HG03442 (cell line): ENCODE measurements at regions not wholly inside any gene's neighbourhood (a gene's known extent, or its start where the extent isn't known, plus 50 kb on each side); places are given as distances from the start of the nearest gene placed in this dataset.
"Not testable (repeated sequence)": the region's sequence is repeated elsewhere in the genome, so short reads cannot be mapped to it uniquely, and the experiment has no call there.

Experiments
- ATAC-seq: cut with Tn5 transposase; IDR thresholded peaks from one replicate; pipeline ENCODE4 v1.9.1; 2021; ENCODE audit warnings: mild to moderate bottlenecking, moderate library complexity; ENCODE audit not compliant: unreplicated experiment

DNA sequence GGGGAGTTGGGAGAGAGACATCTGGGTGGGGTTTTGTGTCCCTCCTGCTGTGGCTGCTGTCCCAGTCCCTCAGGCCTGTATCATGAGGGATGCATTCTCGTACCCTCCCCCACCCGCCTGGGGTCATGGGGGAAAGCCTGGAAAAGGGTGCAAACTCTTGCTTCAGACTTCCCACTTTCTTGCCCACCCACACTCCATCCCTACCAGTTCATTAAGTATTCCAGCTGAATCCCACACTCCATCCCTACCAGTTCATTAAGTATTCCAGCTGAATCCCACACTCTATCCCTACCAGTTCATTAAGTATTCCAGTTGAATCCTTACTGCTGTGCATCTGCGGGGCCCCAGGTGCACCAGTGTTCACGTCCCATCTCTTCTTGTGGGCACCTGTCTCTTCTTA is 116.3 kb downstream of the ACAA2 start:
- no peak for ATAC-seq

DNA sequence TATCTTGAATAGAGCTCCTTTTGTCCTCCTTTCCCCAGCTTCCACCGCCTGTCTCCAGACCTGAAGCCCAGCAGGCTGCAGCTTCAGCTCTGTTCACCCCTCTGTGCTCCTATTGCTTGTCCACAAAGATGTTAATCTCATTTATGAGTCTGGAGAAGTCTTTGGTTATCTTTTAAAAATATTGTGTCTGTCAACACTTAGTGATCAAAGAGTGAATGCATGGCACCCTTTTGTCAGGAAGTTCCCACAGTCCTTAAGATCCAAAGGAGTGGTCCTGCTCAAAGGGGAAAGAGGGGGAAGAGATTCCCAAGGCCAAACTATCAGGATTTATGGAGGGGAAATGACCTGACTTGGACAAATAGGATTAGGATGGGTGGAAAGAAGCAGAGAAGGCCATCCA is 118.9 kb downstream of the ACAA2 start:
- no peak for ATAC-seq

DNA sequence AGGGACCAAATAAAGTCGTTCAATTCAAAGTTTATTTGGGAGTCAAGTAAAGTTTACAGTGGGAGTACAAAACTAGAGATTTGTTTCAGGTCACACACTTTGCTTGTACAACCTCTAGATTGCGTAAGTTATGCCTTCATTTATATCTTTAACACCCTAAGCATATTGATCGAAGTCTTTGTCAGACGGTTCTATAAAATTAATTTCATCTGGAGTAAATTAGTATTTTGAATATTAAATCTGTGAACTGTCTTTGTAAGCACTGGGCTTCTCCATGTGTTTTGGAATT is 119.7 kb downstream of the ACAA2 start:
- ATAC-seq, result no peak

DNA sequence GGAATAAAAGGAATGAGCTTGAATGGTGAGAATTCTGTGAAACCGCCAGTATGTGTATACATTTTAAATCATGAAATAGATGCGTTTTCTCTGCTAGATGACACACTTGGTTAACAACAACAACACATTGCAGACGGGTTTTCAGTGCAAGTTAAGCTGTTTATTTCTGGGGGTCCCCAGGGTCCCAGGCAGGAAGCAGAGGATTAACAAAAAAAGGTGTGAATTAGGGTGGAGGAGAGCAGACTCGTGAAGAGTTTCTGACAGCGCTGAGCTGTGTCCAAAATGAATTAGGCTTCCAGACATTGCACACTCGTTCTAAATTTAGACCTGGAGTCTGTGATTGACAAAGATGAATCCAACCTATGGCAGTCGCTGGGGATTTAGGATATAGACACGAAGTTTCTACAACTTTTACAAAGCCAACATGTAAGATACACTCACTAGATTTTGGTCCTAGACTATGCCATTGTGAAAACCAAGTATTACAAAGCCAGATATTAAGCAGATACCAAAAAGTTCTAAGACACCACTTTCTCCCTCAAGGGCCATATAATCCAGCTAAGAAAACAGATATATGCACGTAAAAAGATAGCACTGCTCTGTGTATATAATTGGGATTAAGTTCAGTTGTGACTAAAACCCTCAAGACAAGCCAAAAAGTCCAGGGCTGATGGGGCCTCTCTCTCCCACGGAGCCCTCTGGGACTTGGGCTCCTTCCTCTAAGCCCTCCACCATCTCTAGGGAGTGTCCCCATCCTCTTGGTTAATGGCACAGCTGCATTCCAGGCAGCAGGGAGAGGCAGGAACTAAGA is 120.2 kb downstream of the ACAA2 start:
- no peak for ATAC-seq

DNA sequence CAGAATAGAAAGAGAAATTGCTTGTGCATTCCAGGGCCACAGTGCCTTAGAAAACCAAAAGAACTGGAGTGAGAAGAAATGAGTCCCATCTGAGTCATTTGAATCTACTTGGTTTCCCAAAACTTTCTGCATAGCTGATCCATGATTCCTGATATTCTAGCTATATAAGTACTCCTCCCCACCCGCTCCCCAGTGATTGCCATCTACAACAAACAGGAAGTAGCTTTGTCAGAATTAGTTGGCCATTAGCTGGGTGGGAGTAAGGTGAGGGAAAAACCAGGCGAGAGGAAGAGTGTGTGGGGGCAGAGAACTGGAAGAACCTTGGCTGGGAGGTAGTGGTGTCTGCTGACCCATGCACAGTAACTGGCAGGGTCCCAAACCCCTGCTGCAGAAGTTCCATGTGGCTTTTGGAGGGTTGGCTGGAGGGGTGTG is 122.1 kb downstream of the ACAA2 start:
- ATAC-seq, result no peak

DNA sequence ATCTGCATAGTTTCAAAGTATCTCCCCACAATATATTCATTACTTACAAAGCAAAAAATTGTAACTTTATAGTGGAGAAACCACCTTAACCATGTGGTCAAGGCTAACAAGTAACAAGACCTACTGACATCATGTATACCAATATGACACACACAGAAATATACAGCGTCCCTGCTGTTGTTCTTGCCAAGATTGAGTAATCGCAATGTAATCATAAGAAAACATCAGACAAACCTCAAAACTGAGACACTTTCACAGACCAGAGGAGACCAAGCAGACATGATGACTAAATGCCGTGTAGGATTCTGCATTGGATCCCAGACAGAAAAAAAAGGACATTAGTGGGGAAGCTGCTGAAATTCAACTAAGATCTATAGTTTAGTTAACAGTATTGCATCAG is 123.0 kb downstream of the ACAA2 start:
- ATAC-seq, result no peak

DNA sequence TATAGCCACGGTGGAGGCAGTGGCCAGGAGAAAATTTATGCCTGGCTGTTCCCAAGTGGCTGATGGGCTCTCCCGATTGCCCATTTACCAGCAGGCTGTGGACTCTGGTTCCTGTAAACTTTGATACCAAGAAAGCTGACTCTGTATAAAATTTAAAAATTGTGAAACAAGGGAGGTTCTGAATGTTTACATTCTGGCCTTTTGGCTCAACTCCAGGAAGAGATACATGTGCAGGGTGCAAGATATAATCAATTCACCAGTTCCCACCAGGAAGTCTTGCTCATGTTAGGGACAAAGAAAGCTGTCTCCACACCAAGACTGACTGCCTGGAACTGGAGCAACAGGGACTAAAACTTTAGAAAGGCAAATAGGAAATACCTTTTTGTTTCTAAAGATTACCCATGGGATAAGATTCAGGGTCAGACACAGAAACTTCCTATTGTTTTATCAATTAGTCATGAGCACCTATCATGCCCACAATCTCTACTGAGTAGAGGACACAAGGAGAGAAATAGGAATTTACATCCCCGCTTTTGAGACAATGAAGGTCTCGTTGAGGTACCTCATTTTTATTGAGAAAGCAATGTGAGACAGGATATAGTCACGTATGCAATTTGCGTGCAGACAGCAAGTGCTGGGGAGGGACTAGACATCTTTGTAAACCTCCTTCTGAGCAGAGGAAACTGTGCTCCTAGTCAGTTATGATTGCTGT is 123.5 kb downstream of the LIPG start:
- ATAC-seq, result no peak

DNA sequence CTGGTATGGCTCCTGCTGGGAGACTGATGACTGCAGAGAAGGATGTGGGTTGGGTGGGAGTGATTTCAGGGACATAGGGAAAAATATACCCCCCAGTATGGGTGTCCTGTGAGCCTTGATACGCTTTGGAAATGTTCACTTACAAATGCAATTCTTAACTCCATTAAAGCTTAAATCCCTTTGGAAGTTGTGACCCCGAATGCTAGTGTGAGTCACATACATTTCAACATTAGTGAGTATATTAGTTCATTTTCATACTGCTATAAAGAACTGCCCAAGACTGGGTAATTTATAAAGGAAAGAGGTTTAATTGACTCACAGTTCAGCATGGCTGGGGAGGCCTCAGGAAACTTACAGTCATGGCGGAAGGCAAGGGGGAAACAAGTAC is 120.9 kb downstream of the LIPG start:
- not testable (repeated sequence) for ATAC-seq

DNA sequence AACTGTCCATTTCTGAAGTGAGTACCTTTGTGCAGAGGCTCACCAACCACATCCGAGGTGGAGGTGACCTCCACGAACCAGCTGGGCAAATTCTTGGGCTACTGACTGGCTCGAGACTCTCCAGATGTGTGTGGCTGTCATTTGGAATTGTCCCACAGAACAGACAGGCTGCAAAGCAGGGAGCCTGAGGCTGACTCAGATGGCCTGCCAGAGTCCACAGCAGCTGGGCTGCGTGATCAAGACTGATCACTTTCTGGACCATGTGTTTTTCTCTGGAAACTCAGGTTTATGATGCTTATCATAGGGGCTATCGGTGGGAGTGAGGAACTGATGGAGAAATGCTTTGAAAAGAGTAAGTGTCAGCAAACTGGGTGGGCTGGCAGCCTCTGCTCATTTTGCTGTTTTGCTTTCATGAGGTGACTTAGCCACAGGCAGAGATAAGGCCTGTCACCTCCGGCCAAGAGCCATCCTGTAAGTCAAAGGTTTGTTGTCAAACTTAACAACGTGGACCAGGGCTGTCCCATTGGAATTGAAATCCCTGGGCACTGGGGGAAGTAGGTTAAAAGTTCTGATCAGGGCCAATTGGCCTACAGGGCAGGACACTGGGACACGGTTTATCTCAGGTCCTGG is 120.4 kb downstream of the LIPG start:
- no peak for ATAC-seq

DNA sequence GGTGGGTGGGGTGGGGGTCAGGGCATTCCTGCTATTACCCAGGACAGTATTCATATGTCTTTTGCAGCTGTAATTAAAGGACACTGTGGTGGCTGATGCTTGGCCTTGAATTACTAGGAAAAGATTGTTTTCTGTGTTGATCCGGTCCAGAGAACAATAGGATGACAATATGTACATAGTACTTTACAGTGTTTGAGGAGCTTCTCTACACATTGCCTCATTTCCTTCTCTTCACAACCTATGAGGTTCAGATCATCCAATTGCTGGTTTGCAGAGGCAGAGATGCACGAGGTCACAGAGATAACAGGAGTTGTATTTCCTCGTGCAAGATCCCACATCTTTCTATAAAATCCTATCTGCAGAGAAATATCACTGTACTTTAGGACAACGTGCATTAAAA is 119.5 kb downstream of the LIPG start:
- no peak for ATAC-seq

DNA sequence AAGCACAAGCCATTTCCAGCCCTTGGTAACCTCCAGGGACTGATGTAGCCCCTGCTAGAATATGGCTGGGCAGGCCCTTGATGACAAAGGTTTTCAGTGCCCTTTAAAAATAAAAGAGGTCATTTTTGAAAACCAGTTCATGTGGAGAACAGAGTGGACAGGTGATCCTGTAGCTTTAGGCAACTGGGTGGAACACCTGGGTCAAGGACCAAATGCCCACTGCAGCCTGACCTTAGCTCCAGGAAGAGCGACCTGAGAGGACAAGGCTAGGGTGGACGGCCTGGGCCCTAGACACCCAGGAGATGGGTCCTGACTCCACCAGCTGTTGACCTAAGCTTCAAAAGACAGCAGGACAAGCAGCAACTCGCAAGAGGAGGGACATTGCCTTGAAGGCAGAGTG is 116.6 kb downstream of the LIPG start:
- no peak for ATAC-seq

DNA sequence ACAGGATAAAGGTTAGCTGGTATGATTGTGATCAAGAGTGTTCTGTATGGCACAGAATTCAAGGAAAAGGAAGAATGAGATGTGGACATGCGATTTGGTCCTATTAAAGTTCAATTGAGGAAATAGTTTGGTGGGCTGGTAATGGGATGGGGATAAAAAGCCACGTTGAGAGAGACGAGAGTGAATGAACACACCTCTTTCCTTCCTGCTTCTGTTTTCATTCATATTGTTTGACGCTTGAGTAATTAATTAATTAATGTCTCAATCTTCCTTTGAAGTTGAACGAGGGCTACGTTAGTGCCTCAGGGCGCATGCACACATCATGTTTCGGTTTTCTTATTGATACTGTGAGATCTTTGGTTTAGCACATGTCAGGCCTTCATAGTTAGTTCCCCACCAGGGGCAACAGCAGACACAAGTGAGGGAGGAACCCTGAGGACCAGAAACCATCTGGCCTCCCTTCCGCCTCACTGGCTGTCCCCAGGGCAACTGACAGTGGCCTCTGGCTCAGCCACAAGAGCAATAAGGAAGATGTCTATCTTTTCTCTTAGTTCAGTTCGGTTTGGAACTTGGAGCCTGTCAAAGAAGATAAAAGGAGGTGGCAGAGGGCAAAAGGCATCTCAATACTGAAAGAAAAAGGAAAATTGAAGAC is 116.0 kb downstream of the LIPG start:
- ATAC-seq, result no peak

DNA sequence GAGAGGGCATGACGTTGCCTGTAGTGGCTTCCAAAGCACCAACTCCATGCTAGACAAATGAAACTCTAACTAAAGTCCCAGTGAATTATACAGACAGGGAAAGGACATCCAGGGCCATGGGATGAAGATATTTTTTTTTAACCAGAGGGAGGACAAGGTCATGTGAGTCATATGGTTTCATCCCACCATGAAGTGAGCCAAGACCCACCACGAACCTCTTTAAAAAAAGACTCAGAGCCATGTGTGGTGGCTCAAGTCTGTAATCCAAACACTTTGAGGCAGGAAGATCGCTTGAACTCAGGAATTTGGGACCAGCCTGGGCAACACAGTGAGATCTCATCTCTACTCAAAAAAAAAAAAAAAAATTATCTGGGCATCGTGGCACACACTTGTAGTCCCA is 115.2 kb downstream of the LIPG start:
- ATAC-seq, result no peak

DNA sequence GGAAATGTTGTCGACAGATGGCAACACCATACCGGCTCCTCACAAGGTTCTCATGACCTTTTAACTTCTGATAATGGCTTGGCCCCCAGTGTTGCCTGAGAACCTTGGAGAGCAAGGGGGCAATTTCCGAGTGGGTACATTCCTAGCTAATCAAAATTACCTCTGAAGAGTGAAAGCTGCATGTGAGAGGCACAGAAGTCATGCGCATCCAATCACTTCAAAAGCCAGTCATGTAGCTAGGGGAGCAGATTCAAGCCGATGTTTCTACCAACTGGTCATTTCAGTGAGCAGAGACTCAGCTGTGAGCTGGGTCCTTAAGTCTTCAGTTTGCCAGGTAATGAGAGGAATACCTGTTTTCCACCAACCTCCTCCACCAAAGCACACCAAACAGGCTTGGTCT is 111.4 kb downstream of the LIPG start:
- no peak for ATAC-seq

DNA sequence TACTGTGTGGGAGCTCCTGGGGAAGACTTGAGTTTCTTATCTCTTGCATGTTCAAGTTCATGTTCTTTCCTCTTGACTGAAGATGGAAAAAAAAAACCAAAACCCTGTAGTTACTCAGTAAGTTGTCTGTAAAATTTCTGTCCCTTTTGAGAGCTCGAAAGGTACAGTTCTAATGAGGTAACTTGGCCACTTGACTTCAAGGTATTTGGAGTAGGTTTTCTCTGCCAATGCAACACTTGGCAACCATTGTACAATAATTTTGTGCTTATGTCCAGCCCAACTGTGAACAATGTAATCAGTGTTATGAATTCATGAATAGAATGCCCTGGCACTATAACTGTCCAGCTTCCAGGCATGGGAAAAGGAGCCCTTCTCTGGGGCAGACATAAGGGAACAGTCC is 111.0 kb downstream of the LIPG start:
- no peak for ATAC-seq

DNA sequence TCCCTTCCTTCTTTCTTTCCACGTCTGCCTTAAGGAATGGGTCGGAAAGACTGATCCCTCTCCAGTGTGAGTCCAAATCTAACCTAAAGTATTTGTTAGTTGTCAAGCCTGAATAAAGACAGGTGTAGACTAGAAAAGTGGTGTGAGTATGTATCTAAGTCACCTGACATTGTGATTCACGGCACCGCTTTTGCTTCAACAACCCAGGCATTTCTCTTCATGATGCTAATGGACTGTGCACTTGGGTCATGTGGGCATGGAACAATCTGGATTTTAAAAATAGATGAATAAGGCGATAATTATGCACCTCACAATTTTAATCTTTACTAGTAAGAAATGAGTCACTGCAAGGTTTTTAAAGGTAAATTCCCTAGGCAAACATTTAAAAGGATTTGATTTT is 107.5 kb downstream of the LIPG start:
- ATAC-seq, result no peak

DNA sequence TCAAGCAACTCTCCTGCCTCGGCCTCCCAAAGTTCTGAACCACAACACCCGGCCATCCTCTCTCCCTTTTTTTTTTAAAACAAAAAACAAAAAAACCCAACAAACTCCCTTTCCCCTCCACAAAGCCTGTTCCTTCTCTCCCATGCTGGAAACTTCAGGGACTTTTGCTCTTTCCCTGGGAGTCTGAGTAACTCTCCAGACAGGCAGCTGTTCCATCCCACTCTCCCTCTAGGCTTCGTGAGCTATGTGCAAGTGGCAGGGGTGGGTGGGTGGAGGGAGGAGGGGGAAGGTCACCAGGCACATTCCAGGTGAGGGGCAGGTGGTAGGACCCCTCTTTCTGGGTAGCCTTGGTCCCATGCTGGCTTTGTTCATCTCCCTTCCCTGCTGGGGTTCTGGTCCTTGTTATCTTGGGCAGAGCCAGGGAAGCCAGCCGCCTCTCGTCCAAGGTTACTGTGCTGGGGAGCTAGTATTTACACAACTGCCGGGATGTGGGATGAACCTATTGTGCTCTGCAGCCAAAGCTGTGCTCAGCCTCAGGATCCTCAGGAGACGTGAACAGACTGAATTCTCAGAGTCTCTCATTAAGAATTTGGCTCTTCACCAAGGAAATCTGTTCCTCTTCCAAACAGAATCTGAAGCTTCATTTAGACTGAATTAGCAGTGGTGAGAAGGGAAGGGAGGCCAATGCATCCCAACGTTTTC is 106.9 kb downstream of the LIPG start:
- ATAC-seq, result no peak

DNA sequence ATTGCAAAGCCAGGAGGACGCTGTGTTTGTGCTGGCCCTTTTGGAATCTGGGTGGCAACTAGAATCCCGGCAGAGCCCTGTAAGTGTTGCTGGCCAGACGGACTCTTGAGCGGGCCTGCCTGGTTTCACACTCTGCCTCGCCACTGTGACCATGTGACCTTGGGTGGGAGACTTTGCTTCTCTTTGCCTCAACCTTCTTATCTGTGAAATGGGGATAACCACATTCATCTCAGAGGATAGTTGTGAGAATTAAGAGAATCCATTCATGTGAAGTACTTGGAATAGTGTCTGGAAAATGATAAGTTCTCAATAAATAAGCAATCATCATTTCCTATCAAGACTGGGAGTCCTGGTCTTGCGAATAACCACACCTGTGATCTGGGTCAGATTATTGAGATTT is 105.6 kb downstream of the LIPG start:
- no peak for ATAC-seq

DNA sequence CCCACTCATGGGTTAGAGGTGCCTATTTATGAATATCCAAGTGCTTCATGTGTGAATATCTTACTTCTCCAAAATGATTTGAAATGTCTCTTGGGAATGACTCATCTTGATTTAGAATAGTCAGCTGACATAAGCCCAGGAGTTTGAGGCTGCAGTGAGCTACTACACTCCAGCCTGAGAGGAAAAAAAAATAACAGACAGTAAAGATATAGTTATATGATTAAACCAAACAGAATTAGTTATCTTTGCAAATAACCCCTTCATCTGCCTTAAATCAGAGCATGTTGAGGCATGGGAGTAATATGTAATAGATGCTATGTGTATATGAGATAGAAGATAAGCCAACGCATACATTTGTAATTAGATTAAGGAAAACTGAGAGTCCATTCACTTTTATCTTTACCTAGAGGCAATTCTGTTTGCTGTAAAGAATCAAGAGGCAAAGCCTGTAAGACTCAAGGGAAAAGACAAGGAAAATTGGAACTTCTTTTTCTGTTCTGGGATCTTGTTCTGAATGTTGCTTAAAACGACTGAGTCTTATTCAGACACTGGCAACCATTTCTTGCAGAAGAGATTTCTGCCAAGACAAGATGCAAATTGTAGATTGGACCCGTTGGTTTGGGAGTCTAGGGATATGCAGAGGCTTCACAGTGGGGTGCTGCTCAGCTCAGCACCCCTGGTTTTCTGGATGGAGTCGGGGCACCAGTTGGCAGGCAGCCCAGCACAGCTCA is 104.4 kb downstream of the LIPG start:
- no peak for ATAC-seq
